ENCODE measurements at regions not wholly inside any gene's neighbourhood (a gene's known extent, or its start where the extent isn't known, plus 50 kb on each side); places are given as distances from the start of the nearest gene placed in this dataset.

DNA sequence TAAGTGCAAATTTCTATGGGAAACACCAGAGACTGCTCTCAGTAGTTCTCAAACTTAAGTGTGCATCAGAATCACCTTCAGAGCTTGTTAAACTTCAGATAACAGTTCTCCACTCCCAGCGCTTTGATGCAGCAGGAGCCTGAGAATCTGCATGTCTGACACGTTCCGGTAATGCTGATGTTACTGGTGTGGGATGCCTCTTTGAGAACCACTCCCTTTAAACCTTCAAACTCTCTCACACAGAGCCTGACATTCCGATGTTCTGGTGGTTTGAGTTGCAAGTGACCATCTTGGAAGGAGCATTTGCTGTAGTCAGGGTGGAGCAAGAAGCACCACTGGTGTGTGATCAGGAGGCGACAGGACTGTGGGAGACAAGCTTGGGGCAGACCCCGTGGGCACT is 57.9 kb downstream of the OTOR start:
- Histone ChIP-seq H3K27ac (ENCODE audit: low read depth, low read length) (no peak overlapping the region), H4K20me1 (ENCODE audit: insufficient read depth, low read length) (no peaks in the 10 kb centered on the region), H3K9me3 (ENCODE audit: low read depth, low read length) (no peaks in the 10 kb centered on the region), H2AFZ (ENCODE audit: low read length) (no peak overlapping the region), H3K79me2 (ENCODE audit: insufficient read depth, low read length) (no peaks in the 10 kb centered on the region), H3K4me3 (ENCODE audit: insufficient read depth, low read length) (no peak overlapping the region), H3K4me2 (ENCODE audit: insufficient read depth, low read length) (no peak overlapping the region), H3K27me3 (ENCODE audit: insufficient read depth, low read length) (peaks cover 34% of the 10 kb centered on the region), H3K4me1 (ENCODE audit: insufficient read depth, low read length) (no peaks in the 10 kb centered on the region), H3K36me3 (ENCODE audit: insufficient read depth, low read length) (no peaks in the 10 kb centered on the region)
- DNase-seq (ENCODE audit: insufficient read length, low spot score, missing footprints) = no peak
- TF ChIP-seq, protein P1, sequence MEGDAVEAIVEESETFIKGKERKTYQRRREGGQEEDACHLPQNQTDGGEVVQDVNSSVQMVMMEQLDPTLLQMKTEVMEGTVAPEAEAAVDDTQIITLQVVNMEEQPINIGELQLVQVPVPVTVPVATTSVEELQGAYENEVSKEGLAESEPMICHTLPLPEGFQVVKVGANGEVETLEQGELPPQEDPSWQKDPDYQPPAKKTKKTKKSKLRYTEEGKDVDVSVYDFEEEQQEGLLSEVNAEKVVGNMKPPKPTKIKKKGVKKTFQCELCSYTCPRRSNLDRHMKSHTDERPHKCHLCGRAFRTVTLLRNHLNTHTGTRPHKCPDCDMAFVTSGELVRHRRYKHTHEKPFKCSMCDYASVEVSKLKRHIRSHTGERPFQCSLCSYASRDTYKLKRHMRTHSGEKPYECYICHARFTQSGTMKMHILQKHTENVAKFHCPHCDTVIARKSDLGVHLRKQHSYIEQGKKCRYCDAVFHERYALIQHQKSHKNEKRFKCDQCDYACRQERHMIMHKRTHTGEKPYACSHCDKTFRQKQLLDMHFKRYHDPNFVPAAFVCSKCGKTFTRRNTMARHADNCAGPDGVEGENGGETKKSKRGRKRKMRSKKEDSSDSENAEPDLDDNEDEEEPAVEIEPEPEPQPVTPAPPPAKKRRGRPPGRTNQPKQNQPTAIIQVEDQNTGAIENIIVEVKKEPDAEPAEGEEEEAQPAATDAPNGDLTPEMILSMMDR (IDR thresholded peaks at IDR 0.05; ENCODE audit: extremely low read depth, low read depth, low read length) = no peak

DNA sequence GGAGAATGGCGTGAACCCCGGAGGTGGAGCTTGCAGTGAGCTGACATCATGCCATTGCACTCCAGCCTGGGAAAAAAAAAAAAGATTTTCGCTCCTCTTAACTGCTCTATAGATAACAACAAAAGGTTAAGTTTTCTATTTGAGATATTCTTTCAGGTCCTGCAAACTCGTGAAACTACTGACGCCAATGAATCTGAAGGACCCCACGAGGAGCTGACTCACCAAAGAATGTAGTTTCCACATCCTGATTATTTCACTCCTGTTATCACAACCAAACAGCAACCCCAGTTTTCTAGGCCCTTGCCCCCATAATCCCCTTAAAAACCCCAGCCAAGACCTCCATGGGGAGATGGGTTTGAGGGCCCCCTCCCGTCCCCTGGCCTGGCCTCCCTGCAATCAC is 58.7 kb downstream of the OTOR start:
- H3K27me3 ChIP-seq (ENCODE audit: insufficient read depth, low read length) = peaks cover 34% of the 10 kb centered on the region
- no peak overlapping the region for H3K4me3 ChIP-seq (ENCODE audit: insufficient read depth, low read length)
- no peak overlapping the region for H3K4me2 ChIP-seq (ENCODE audit: insufficient read depth, low read length)
- TF ChIP-seq, protein P1 (IDR thresholded peaks at IDR 0.05; ENCODE audit: extremely low read depth, low read depth, low read length) = no peak
- no peaks in the 10 kb centered on the region for H4K20me1 ChIP-seq (ENCODE audit: insufficient read depth, low read length)
- H3K36me3 ChIP-seq (ENCODE audit: insufficient read depth, low read length) = no peaks in the 10 kb centered on the region
- H3K79me2 ChIP-seq (ENCODE audit: insufficient read depth, low read length) = no peaks in the 10 kb centered on the region
- no peaks in the 10 kb centered on the region for H3K9me3 ChIP-seq (ENCODE audit: low read depth, low read length)
- H3K4me1 ChIP-seq (ENCODE audit: insufficient read depth, low read length) = no peaks in the 10 kb centered on the region
- no peak overlapping the region for H3K27ac ChIP-seq (ENCODE audit: low read depth, low read length)
- no peak overlapping the region for H2AFZ ChIP-seq (ENCODE audit: low read length)
- DNase-seq (ENCODE audit: insufficient read length, low spot score, missing footprints) = no peak

DNA sequence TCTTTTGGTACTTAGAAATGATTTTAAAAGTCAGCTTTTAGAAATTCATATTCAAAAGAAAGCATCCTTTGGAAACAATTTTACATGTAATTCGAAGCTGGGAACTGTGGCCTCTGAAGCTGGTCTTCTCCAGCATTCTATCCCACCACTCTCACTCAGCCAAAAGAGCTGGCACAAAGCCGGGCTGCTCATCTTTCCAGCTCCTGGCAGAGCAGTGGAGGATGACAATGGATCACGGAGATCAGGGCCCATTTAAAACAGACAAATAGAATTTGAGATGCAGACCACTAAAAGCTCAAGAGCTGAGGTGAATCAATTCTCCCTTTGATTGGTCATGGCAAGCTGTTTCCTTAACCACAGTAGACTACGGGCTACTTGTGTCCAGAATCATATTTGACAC is 60.6 kb downstream of the OTOR start:
- no peaks in the 10 kb centered on the region for H3K4me1 ChIP-seq (ENCODE audit: insufficient read depth, low read length)
- no peak overlapping the region for H3K4me3 ChIP-seq (ENCODE audit: insufficient read depth, low read length)
- H4K20me1 ChIP-seq (ENCODE audit: insufficient read depth, low read length) = no peaks in the 10 kb centered on the region
- no peaks in the 10 kb centered on the region for H3K79me2 ChIP-seq (ENCODE audit: insufficient read depth, low read length)
- peaks cover 16% of the 10 kb centered on the region for H3K27me3 ChIP-seq (ENCODE audit: insufficient read depth, low read length)
- no peak overlapping the region for H3K4me2 ChIP-seq (ENCODE audit: insufficient read depth, low read length)
- TF ChIP-seq, protein P1 (IDR thresholded peaks at IDR 0.05; ENCODE audit: extremely low read depth, low read depth, low read length) = no peak
- no peak overlapping the region for H3K27ac ChIP-seq (ENCODE audit: low read depth, low read length)
- H3K36me3 ChIP-seq (ENCODE audit: insufficient read depth, low read length) = no peaks in the 10 kb centered on the region
- H2AFZ ChIP-seq (ENCODE audit: low read length) = no peak overlapping the region
- no peak for DNase-seq (ENCODE audit: insufficient read length, low spot score, missing footprints)
- no peaks in the 10 kb centered on the region for H3K9me3 ChIP-seq (ENCODE audit: low read depth, low read length)

DNA sequence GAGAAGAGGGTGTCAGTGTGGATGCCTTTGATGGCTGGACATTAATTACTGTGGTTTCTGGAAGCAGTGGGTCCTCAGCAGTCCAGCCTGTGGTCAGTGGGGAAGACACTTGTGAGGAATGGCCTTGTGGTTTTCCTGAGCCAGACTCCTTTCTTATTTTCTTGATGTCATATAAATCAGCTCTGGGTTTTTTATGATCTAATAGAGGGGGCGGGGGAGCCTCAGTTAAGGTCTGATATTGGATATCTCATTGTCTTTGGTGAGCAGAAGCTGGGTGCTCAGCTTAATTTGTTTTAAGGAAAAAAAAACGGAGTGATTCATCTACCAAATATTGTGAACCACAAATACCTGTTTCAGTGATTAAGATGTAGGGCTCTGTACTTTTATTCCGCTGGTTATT is 62.1 kb downstream of the OTOR start:
- TF ChIP-seq, protein P1 (IDR thresholded peaks at IDR 0.05; ENCODE audit: extremely low read depth, low read depth, low read length) = no peak
- no peak overlapping the region for H3K4me3 ChIP-seq (ENCODE audit: insufficient read depth, low read length)
- no peak overlapping the region for H2AFZ ChIP-seq (ENCODE audit: low read length)
- peaks cover 12% of the 10 kb centered on the region for H3K27me3 ChIP-seq (ENCODE audit: insufficient read depth, low read length)
- DNase-seq (ENCODE audit: insufficient read length, low spot score, missing footprints) = no peak
- H3K4me2 ChIP-seq (ENCODE audit: insufficient read depth, low read length) = no peak overlapping the region
- H3K79me2 ChIP-seq (ENCODE audit: insufficient read depth, low read length) = no peaks in the 10 kb centered on the region
- no peaks in the 10 kb centered on the region for H3K4me1 ChIP-seq (ENCODE audit: insufficient read depth, low read length)
- no peaks in the 10 kb centered on the region for H3K36me3 ChIP-seq (ENCODE audit: insufficient read depth, low read length)
- H3K27ac ChIP-seq (ENCODE audit: low read depth, low read length) = no peak overlapping the region
- no peaks in the 10 kb centered on the region for H3K9me3 ChIP-seq (ENCODE audit: low read depth, low read length)
- no peaks in the 10 kb centered on the region for H4K20me1 ChIP-seq (ENCODE audit: insufficient read depth, low read length)
